RPMI8226 (cell line): ENCODE measurements at regions not wholly inside any gene's neighbourhood (a gene's known extent, or its start where the extent isn't known, plus 50 kb on each side); places are given as distances from the start of the nearest gene placed in this dataset.

ENCODE experiments used
- DNase-seq: peaks from one replicate; pipeline ENCODE4 v3.0.0-alpha.2; 2015

DNA sequence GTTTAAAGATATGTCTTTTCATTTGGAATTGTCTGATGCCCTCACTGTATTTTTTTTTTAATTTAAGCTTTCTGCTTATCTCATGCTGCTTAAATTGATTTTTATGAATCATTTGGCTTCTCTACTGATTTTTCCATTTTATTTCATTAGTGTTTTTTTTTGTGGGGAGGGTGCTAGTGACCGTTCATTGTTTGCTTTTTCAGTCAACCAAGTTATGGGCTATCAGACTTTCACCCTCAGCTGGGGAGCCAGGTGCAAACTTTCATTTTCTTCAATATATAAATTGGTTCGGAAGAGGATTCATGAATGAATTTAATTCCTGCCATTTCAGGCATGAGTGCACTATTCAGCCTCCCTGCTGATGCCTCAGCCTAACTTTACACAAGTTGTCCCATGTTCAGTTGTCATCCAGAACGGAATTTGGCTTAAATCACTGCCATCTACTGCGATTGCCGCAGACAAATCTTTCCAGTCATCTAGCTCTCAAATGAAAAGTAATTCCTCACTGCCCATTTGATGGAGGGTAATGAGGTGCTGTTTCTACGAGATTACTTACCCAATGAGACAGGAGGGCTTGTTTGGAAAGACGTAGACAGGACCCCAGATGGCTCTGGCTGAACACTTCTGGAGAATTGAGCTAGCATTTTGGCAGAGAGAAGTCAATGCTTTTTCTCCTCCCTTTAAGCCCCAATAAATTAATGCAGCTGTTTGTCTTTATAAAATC lies 89.9 kb upstream of the RORA start:
- DNase-seq, result no peak

- DNase-seq, result no peak
Measured at GRCh38 chr15:61318301-61318700, 89.2 kb upstream of the RORA start.

DNA sequence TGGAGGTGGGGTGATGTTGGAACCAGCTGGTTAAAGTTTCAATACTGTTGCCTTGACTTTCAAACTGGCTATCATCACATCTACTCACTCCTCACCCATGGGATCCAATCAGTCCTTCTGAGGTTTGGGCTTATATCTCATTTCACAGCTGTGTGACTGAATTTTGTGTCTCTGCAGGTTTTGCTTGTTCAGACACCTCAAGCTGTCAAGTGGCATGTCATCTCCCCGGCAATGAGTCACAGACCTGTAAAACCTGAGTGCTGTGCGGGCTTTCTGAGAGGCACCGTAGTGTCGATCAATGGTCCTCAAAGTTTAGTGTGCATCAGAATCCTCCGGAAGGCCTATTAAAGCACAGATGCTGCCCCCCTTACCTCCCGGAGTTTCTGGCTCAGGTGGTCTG lies 86.4 kb upstream of the RORA start:
- no peak for DNase-seq

DNA sequence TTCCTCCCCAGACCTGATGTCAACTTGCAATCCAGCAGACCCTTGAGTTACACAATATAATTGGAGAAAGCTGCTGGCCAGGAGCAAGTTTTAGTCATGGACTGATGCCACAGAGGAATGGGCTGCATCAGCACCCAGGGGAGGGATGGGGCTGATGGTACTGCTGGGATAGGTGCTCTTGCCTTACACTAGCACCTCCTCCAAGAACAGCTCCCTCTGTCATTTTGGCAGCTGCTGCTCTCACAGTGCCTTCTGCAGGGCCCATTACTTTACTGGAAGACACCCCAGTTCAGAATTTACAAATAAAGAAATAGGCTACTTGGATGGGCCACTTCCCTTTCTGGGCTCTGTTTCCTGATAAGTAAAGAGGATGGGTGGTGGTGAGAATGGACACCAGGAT lies 85.3 kb upstream of the RORA start:
- DNase-seq, result no peak

DNA sequence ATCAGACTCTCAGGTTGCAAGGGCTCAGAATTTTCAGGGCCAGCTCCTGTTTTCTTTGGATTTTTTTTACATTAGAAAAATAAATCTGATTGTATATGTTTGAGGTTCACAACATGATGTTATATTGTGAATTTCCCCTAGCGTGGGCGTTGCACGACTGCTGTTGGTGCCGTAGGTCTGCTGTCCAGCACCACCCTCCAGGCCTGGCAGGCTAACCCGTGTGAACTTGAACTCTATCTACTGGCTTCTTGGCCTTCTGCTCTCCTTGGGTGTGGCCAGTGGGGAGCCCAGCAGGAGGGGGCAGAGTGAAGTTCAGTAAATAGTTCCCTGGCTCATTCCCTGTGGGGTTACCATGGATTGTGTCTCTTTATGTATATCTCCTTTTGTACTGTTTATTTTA lies 80.5 kb upstream of the RORA start:
- no peak for DNase-seq

DNA sequence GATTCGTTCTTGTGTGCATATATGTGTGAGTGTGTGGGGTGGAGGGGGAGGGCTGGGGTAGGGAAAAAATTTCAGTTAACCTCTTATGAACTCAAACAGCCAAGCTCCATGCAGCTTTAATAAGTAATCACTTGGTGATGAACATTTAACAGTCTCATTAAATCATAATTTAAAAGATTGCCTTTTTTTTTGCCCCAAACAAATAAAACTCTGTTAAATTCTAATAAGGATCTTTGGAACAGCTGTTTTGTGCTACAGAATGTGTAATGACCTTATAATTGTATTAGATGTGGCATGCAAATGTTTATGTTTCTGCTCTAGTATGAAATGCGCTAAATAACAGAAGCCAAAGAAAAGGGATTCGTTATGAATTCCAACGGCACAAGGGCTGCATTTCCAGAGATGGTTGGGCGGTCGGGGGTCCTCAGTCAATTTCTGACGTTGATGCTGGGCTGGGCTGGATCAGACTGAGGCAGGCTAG lies 80.0 kb upstream of the RORA start:
- DNase-seq, result no peak

GRCh38 chr15:61308437-61308836 lies 79.3 kb upstream of the RORA start:
- DNase-seq, result no peak

- no peak for DNase-seq
Measured at GRCh38 chr15:61307474-61307873, 78.4 kb upstream of the RORA start.

GRCh38 chr15:61301701-61302100 lies 72.6 kb upstream of the RORA start:
- no peak for DNase-seq

- DNase-seq, result no peak
Measured at GRCh38 chr15:61299075-61299763, 70.1 kb upstream of the RORA start.

DNA sequence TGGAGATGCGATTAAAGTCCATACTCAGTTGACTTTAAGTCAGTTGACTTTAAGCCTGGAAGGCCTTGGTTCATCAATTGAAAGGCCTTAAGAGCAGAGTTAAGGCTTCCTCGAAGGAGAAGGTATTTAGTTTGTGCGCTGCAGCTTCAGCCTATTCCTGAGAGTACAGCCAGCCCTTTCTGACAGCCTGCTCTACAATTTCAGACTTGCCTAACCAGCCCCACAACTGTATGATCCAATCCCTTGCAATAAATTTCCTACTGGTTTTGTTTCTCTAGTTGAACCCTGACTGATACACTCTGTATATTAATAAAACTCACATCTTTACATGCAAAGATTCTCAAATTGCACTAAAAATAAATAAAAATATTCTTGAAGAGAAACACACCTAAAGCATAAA lies 66.1 kb upstream of the RORA start:
- no peak for DNase-seq

GRCh38 chr15:61282661-61283060 lies 53.6 kb upstream of the RORA start:
- DNase-seq, result no peak

- no peak for DNase-seq
Measured at GRCh38 chr15:61281328-61281727, 52.2 kb upstream of the RORA start.
